ENCODE measurements at regions not wholly inside any gene's neighbourhood (a gene's known extent, or its start where the extent isn't known, plus 50 kb on each side); places are given as distances from the start of the nearest gene placed in this dataset.

DNA sequence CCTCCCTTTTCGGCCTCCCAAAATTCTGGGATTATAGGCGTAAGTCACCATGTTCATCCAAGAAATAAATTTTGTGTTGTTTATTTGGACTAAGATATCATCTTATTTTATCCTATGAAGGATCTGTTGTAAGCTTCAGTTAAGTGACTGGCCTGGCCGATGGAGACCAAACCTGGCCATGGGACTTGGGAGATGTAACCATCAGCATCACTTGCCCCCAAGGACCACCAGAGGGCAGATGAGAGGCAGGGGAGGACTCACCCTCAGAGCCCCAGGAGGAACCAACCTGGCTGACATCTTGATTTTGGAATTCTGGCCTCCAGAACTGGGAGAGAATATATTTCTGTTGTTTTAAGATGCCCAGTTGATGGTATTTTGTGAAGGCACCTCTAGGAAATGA, 266.7 kb downstream of the CDH26 start:
- DNase-seq (ENCODE audit: extremely low read depth in 1 of 11, low read depth in 9 of 11, low spot score in 4 of 11): no peak

DNA sequence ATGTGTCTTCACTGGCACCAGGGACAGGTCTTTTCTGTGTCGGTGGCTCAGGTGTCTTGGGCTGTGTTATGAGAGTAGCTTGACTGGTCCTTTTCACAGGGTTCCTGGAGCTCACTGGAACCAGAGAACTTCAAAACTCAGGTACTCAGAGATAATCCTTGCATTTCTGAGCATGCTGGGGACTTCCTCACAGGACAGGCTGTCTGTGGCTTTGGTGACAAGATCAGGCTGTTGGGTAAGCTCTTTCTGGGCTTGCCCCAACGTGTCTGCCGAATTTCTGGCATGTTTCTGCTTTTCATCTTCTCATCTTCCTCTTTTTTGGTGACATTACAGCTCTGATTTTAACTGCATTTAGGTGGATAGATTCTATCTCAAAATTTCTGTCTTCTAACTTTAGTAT, 270.0 kb downstream of the CDH26 start:
- DNase-seq (ENCODE audit: extremely low read depth in 1 of 11, low read depth in 9 of 11, low spot score in 4 of 11): no peak

DNA sequence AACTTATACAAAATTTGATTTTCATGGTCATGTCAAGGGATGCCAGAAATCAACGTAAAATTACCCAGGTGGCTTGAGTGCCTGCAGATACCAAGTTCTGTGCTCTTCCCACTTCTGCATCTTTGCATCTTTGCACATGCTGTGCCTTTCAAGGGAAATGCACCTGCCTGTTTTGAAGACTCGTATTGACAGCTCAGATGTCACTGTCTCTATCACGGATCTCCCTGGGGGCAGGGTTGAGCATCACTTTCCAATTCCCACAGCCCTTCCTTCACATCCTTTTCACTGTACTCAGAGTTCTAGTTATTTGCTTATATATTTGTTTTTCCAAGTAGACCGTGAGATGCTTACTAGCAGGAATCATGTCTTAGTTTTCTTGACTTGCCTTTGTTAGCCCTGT, 274.2 kb downstream of the CDH26 start:
- no peak for DNase-seq (ENCODE audit: extremely low read depth in 1 of 11, low read depth in 9 of 11, low spot score in 4 of 11)

DNA sequence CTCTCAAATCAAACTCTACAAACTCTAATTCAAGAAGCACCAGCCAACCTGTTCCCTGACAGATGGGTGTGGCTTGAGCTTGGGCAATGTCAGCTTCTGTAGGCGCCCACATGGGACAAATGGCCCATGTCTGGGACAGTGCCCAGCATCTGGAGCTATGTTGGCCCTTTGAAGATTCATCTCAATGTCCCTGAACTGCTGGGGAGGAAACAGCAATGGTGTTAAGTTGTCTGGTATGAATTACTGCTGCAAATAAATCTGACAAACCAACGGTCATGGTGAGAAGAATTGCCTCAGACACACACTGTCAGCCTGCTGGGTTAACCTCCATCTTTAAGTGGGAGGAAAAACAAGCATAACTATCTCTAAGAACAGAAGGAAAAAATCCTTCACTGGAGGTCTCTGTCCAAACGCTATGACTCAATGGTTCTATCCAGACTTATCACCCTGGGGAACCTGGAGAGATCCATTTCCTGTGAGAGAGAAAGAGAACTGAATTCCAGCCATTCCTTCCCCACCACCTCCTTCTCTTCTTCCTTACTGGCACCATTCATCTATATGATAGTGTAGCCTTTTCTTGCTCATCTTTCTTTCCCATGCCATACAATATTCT, 274.9 kb downstream of the CDH26 start:
- DNase-seq (ENCODE audit: extremely low read depth in 1 of 11, low read depth in 9 of 11, low spot score in 4 of 11): peak in 10 of 11 donors; percentile 3 to 64 (median 42)

DNA sequence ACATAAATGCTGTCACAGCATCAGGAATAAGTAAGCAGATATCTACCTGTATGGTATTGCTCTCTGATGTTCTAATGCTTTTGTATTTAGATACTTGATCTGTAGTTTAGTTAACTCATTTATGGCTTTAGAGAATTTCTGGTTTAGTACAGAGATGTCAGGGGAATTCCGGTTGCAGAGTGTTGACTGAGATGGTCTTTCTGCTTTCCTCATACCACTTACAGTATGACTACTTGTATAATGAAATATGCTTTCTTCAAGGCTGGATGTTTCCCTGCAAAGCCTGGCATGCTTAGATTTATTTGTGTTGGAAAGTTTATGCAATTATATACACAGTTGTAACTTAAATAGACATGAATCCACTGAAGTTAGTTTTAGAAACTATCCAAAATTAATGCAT, 278.4 kb downstream of the CDH26 start:
- DNase-seq (ENCODE audit: extremely low read depth in 1 of 11, low read depth in 9 of 11, low spot score in 4 of 11): no peak

DNA sequence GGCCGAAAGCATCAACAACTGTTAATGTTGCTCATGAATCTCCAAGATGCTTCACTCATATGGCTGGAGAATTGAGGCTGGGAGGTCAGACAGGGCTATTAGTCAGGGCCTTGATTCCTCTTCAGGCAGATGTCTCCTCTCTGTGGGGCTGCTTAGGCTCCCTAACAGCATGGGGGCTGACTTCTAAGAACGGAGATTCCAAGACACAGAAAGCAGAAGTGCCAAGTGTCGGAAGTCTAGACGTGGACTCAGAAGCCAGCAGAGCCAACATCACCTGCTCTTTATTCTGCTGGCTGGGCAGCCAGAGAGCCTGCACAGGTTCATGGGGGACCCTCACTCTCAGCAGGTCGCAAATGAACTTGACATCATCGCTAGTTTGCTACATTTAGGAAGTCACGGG, 279.8 kb downstream of the CDH26 start:
- DNase-seq (ENCODE audit: extremely low read depth in 1 of 11, low read depth in 9 of 11, low spot score in 4 of 11): no peak

DNA sequence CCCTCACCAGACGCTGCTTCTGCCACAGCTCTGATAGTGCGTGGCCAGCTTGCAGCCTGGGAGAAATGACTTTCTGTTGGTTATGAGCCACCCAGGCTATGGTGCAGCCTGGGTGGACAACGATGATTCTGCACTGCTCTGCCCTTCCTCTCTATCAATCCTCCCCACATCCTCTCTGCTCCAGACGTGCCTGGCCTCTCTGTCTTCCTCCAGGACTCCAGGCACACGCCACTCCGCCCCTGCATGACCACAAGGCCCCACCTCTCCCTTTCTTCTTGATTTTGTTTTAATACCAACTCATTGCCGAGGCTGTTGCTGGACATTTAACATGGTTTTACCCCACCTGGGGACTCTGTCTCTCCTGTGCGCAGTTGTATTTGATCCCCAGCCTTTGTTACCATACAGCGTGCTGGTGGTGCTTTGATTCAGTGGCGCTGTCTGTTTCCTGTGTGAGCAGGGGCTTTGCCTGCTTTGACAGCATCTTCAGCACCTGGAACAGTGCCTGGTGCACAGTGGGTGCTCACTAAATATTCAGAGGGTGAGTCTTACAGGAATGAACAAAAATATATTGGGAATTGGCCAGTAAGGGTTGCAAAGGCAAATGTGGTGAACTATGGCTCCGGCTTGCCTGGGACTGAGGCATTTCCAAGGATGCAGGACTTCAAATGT, 280.9 kb downstream of the CDH26 start:
- no peak for DNase-seq (ENCODE audit: extremely low read depth in 1 of 11, low read depth in 9 of 11, low spot score in 4 of 11)

DNA sequence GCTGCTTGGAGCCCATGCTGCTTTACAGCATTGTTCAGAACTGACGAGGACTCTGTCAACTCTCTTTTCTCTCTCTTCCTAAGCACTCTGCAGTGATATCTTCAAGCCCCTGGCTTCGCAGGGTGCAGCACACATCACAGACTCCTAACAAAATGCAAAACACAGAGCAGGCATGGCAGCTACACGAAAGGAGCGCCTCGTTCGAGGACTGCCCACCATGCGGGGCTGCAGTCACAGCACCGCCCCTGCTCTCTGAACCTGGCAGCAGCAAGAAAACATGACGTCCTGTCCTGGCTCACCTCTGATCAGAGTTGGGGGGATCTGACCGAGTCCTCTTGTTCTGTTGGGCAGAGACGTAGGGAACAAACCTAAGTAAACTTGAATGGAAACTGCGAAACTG, 281.7 kb downstream of the CDH26 start:
- no peak for DNase-seq (ENCODE audit: extremely low read depth in 1 of 11, low read depth in 9 of 11, low spot score in 4 of 11)

DNA sequence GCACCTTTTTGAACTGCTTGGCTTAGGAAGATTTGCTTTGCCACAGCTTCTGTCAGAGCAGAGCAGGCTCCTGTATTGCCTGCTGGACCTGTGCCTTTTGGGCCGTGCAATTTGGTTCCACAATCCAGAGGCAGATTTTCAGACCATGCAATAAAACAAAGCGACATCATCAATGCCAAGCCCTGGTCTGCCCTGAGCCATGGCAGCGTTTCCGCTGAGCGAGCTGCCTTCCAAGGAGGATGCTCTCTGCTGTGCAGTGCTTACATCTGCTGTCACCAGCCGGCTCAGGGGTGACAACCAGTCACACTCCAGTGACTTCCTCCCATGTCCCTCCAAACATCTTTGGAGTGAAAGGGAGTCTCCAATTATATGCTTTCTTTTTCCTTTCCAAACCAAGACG, 282.2 kb downstream of the CDH26 start:
- no peak for DNase-seq (ENCODE audit: extremely low read depth in 1 of 11, low read depth in 9 of 11, low spot score in 4 of 11)

DNA sequence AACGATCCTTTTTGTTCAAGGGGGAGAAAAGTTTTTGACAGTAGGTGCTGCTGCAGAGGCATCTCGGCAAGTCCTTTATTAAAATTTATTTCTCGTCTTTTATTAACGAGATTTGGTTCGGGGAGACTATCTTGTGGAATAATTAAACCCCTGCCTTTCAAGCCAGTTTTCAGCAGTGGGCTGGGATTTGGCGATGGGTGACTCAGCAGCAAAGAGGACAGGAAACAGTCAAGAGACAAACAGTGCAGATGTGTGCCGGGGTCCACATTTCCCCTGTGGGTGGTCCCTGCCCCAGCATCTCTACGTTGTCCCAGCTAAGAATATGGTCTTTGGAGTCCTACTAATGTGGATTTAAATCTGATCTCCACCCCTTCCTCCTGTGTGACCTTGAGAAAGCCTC, 282.8 kb downstream of the CDH26 start:
- DNase-seq (ENCODE audit: extremely low read depth in 1 of 11, low read depth in 9 of 11, low spot score in 4 of 11): no peak

DNA sequence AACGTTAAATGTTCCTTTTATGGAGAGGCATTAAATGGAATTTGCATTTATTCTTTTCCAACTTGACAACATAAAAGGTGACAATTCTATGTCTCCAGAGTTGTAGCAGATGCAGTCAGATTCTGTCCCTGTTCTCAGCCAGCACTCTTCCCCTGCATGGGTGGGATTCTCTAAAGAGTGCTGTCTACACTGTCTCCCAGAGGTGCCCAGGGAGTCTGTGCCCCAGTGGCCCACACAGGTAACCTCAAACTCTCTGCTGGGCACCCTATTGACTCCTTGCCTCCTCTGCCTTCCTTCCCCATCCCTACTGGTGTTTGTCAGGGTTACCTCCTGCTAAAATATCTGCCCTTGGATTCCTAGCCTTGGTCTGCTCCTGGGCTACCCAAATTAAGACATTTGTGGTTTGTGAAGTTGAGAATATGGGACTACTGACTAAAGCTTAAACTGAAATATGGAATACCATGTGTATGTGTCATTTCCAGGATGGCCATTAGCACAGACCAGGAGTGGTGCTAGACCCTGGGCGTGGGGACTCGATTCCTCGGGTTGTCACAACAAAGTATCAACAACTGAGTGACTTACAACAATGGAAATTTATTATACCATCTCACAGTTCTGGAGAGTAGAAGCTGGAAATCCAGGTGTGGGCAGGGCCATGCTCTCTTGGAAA, 284.7 kb downstream of the CDH26 start:
- DNase-seq (ENCODE audit: extremely low read depth in 1 of 11, low read depth in 9 of 11, low spot score in 4 of 11): no peak

DNA sequence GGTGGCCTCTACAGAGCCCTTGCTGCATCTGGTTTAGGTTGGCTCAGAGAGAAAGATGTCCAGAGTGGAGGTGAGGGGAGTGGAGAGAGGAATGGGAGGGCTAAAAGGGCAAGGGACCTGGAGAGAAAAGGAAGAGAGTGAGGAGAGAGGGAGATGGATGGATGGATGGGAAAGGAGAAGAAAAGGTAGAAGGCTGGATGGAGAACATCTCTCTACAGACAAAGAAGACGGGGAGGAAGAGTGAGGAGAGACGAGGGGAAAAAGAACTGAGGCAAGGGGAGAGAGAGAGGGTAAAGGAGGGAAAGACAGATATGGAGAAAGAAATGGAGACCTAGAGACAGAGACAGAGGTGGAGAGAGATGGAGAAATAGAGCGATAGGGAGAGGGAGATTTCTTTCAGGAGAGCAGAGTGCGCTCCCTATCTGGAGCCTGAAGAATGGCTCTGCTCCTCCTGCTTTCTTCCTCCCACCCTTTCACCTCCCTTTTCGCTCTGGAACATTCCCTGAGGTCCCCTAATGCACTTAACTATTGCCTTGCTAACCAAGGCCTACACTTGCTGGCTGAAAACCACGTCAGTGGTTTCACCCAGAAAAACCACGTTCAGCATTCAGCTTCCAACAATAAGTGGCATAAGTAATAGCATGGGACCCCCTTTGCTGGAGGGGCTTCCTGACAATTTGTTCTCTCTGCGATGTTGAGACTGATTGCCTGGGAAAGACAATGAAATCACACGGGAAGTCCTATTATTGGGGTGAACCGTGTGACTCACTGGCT, 286.3 kb downstream of the CDH26 start:
- no peak for DNase-seq (ENCODE audit: extremely low read depth in 1 of 11, low read depth in 9 of 11, low spot score in 4 of 11)

DNA sequence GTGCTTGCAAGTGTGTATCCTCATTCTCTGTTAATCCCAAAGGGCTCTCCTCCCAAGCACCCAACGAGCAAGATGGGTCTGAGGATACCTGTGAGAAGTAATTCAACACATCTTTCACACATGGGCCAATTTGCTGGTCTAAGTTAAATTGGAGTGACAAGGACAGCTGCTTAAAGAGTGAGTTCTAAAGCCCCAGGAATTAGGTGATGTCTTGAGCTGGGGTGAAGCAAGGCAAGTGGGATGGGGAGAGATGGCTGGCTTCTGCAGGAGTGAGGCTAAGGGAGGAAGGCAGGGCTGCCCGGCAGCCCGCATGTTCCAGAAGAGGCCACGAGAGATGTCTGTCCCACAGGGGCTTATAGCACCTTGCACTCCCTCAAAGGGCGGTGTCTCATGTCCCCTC, 288.5 kb downstream of the CDH26 start:
- DNase-seq (ENCODE audit: extremely low read depth in 1 of 11, low read depth in 9 of 11, low spot score in 4 of 11): no peak

DNA sequence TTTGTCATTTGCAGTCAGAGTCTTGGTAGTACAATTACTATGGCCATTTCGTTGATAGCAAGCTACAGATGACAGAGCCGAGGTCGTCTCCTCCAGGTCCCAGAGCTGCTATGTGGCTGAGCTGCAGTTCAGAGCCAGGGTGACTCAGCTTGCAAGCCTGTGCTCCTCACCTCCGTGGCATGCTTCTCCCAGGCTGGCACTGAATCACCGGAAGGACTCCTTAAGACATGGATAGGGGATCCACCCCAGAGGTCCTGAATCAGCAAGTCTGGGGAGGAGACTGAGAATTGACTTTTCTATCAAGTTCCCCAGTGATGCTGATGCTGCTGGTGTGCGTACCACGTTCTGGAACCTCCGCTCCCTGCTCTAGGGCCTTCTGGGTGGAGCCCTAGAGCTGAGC, 291.2 kb downstream of the CDH26 start:
- no peak for DNase-seq (ENCODE audit: extremely low read depth in 1 of 11, low read depth in 9 of 11, low spot score in 4 of 11)

DNA sequence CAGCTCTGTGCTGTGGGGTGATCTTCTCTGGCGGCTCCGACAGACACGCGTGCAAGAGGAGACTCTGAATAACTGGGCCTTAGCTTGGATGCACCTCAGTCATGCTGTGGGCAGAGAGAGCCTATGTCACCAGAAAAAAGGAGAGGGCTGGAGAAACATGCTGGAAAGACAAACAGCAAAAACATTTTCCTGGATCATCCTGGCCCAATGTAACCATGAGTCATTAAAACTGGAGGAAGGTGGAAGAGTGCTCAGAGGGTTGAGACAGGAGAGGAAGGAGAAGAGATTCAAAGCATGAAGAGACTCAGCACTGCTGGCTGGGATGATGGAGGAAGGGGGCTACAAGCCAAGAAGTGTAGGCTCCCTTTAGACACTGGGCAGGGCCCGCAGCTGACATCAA, 292.0 kb downstream of the CDH26 start:
- DNase-seq (ENCODE audit: extremely low read depth in 1 of 11, low read depth in 9 of 11, low spot score in 4 of 11): no peak

DNA sequence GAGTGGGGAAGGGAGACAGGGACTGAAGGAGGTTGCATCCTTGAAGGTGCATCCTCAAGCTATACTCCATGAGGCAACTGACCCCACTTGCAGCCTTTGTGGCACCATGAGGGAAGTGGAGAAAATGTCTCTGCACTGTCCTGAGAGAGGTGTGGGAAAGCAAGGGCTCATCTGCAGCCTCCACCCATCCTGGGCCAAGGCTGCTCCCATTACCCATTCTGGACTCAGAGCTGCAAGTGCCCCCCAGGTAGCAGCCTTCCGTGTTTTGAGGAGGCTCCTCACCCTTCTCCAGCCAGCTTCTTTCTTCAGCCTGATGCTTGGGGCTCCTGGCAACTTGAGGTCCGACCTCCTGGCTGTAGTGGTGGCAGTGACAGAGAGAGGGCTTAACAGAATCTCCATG, 294.6 kb downstream of the CDH26 start:
- DNase-seq (ENCODE audit: extremely low read depth in 1 of 11, low read depth in 9 of 11, low spot score in 4 of 11): no peak

DNA sequence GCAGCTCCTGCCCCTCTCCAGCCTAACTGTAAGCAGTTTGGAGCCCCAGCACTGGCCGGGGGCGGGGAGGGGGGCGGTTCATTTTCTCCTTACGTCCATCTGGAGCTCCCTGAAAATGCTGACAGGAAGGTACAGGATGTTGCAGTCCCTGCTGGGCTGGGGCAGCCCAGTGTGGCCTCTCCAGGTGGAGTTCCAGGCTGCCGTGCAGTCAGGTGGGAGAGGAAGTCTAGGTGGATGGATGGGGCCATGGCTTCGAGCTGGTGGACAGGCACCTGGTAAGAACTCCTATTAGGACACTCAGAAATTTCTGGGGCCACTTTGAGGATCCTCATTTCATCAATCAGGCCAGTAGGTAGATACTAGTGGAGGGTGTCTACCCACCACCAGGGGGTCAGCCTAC, 295.2 kb downstream of the CDH26 start:
- DNase-seq (ENCODE audit: extremely low read depth in 1 of 11, low read depth in 9 of 11, low spot score in 4 of 11): no peak

DNA sequence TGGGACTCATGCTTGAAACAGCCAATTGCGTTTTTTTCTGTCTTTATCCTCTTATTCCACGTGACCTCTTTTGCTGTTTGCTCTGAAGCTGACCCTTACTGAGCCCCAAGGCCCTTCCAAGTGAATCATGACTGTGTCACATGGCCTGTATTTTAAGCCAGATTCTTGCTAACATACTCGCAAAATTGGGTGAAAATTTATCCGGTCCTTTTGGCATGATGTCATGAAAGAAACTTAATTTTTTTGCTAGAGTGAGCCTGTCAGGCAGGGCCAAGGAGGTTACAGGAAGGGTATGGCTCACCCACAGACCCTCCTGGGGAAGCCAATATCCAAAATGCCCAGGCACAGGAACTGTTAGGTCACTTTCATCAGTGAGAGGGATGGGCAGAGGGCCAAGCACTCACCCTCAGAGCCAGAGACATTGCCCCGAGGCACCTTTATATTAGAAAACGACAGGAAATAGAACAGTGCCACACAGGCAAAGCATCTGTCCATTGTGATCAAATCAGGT, 296.7 kb downstream of the CDH26 start:
- no peak for DNase-seq (ENCODE audit: extremely low read depth in 1 of 11, low read depth in 9 of 11, low spot score in 4 of 11)

DNA sequence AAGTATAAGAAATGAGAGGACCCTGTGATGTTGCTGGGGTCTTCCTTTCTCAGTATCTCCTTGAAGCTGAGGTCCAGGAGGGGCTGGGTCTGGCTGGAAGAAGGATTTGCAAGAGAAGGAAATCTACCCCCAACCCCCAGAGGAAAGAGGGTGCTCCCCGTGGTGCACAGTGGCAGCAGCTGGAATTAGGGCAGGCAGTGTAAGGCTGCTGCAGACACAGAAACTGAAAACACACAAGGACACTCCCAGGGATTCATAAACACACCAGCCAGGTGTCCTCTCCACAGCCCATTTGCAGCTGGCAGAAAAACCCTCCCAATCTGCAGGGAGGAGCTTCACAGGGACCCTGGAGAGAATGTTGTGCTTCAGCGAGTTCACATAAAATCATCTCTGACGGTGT, 297.2 kb downstream of the CDH26 start:
- DNase-seq (ENCODE audit: extremely low read depth in 1 of 11, low read depth in 9 of 11, low spot score in 4 of 11): no peak

DNA sequence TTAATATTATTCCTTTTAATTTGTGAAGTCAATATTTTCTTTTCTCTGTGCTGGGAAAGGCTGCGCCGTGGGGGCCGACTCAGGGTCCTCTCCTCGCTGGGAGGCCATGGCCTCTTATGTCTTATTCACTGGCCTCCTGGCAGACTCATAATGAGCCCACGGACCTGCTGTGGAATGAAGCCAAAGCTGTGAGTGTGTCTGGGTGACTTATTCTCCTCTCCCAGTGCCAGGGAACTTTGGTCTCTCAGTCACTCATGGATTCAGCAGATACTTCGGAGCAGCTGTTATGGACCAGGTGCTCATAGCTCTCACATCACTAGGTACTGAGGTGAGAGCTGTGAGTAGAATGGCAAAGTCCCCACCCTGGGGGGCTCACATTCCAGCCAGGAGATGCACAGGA, 297.6 kb downstream of the CDH26 start:
- DNase-seq (ENCODE audit: extremely low read depth in 1 of 11, low read depth in 9 of 11, low spot score in 4 of 11): no peak

All from renal cortex interstitium (tissue), 11 donors.